ENCODE measurements at regions not wholly inside any gene's neighbourhood (a gene's known extent, or its start where the extent isn't known, plus 50 kb on each side); places are given as distances from the start of the nearest gene placed in this dataset.
A peak's percentile ranks its signal among the peaks of the same experiment; 100 is the strongest.

GRCh38 chr9:3742586-3742985, 216.8 kb upstream of the RFX3 start:
- no peaks in the 10 kb centered on the region for H3K27me3 ChIP-seq (ENCODE audit: insufficient read depth, low read depth)
- no peaks in the 10 kb centered on the region for H3K9me2 ChIP-seq (ENCODE audit: insufficient read depth)
- H3K27ac ChIP-seq, result no peak overlapping the region
- CTCF ChIA-PET, result no interaction called here
- TF ChIP-seq EZH2 (IDR thresholded peaks at IDR 0.05; ENCODE audit: low read depth) (no peak), CTCF (conservative IDR thresholded peaks at IDR 0.05) (no peak)
- no peaks in the 10 kb centered on the region for H3K79me2 ChIP-seq (ENCODE audit: low read depth)
- no TSS peak for BruUV-seq (replicated peaks)
- intact Hi-C loops (cut with micrococcal nuclease; ENCODE audit: unreplicated experiment), result loop anchor here (5.0 kb wide), 1 partner anchor 120 kb away; no protein-coding TSS in a partner anchor
- no peak overlapping the region for H3K4me2 ChIP-seq
- POLR2A ChIA-PET (ENCODE audit: unreplicated experiment), result no interaction called here
- no peaks in the 10 kb centered on the region for H3K9me3 ChIP-seq (ENCODE audit: insufficient read depth, low read depth)
- H3K4me1 ChIP-seq (replicated peaks; ENCODE audit: insufficient read depth), result peaks cover 51% of the 10 kb centered on the region
- no peaks in the 10 kb centered on the region for H4K20me1 ChIP-seq (ENCODE audit: insufficient read depth)
- H3K36me3 ChIP-seq (ENCODE audit: low read depth), result no peaks in the 10 kb centered on the region
- DNase-seq, result no peak
- H2AFZ ChIP-seq, result no peak overlapping the region
- H3K4me3 ChIP-seq, result no peak overlapping the region
- H3F3A ChIP-seq (ENCODE audit: insufficient read depth, low read depth), result peaks cover 27% of the 10 kb centered on the region

- BruUV-seq (replicated peaks), result no TSS peak
- ChIA-PET CTCF (no interaction called here), POLR2A (ENCODE audit: unreplicated experiment) (interaction anchor here (0.6 kb wide), 1 partner anchor 156 kb away, joined by 4 read pairs; no protein-coding TSS in a partner anchor)
Measured at GRCh38 chr9:3741729-3742128, 215.9 kb upstream of the RFX3 start.

GRCh38 chr9:3740690-3741419, 215.1 kb upstream of the RFX3 start:
- CTCF ChIA-PET, result no interaction called here
- Histone ChIP-seq H3K27ac (peak overlapping the region; percentile 80), H3K36me3 (ENCODE audit: low read depth) (no peaks in the 10 kb centered on the region), H3F3A (ENCODE audit: insufficient read depth, low read depth) (peaks cover 20% of the 10 kb centered on the region), H4K20me1 (ENCODE audit: insufficient read depth) (no peaks in the 10 kb centered on the region), H3K4me3 (peak overlapping the region; percentile 20; the same call in 1 of the 2 replicates), H3K4me2 (peak overlapping the region; percentile 65), H3K4me1 (replicated peaks; ENCODE audit: insufficient read depth) (peaks cover 36% of the 10 kb centered on the region), H3K27me3 (ENCODE audit: insufficient read depth, low read depth) (no peaks in the 10 kb centered on the region), H3K9me3 (ENCODE audit: insufficient read depth, low read depth) (no peaks in the 10 kb centered on the region), H3K9me2 (ENCODE audit: insufficient read depth) (no peaks in the 10 kb centered on the region), H3K79me2 (ENCODE audit: low read depth) (no peaks in the 10 kb centered on the region), H2AFZ (peak overlapping the region; percentile 12; the same call in 1 of the 2 replicates)
- POLR2A ChIA-PET (ENCODE audit: unreplicated experiment), result interaction anchor here (0.6 to 0.7 kb wide), 4 partner anchors 97 to 336 kb away, joined by 4 to 12 read pairs (median 4); no protein-coding TSS in a partner anchor
- DNase-seq, result peak; percentile 25 to 89
- TF ChIP-seq EZH2 (IDR thresholded peaks at IDR 0.05; ENCODE audit: low read depth) (no peak), CTCF (conservative IDR thresholded peaks at IDR 0.05) (no peak)
- TSS peak; percentile 39 for BruUV-seq (replicated peaks)
- intact Hi-C loops (cut with micrococcal nuclease; ENCODE audit: unreplicated experiment), result loop anchor here (1.0 to 5.0 kb wide), 3 partner anchors 86 to 385 kb away; no protein-coding TSS in a partner anchor

More at GRCh38 chr9:3741729-3742128, 215.9 kb upstream of the RFX3 start:
- Histone ChIP-seq H3K79me2 (ENCODE audit: low read depth) (no peaks in the 10 kb centered on the region), H3K27me3 (ENCODE audit: insufficient read depth, low read depth) (no peaks in the 10 kb centered on the region), H3K36me3 (ENCODE audit: low read depth) (no peaks in the 10 kb centered on the region), H3K4me1 (replicated peaks; ENCODE audit: insufficient read depth) (peaks cover 43% of the 10 kb centered on the region), H3K4me3 (no peak overlapping the region), H3K4me2 (peak overlapping the region; percentile 65), H2AFZ (no peak overlapping the region), H3K9me3 (ENCODE audit: insufficient read depth, low read depth) (no peaks in the 10 kb centered on the region), H3K9me2 (ENCODE audit: insufficient read depth) (no peaks in the 10 kb centered on the region), H3K27ac (peak overlapping the region; percentile 80), H3F3A (ENCODE audit: insufficient read depth, low read depth) (peaks cover 26% of the 10 kb centered on the region), H4K20me1 (ENCODE audit: insufficient read depth) (no peaks in the 10 kb centered on the region)
- no peak for DNase-seq
- TF ChIP-seq EZH2 (IDR thresholded peaks at IDR 0.05; ENCODE audit: low read depth), result no peak
- no peak for TF ChIP-seq CTCF (conservative IDR thresholded peaks at IDR 0.05)
- intact Hi-C loops (cut with micrococcal nuclease; ENCODE audit: unreplicated experiment), result loop anchor here (1.0 to 5.0 kb wide), 3 partner anchors 85 to 385 kb away; no protein-coding TSS in a partner anchor

All from PC-9 (cell line).